ENCODE measurements at regions not wholly inside any gene's neighbourhood (a gene's known extent, or its start where the extent isn't known, plus 50 kb on each side); places are given as distances from the start of the nearest gene placed in this dataset.
"Not testable (repeated sequence)": the region's sequence is repeated elsewhere in the genome, so short reads cannot be mapped to it uniquely, and the experiment has no call there.

DNA sequence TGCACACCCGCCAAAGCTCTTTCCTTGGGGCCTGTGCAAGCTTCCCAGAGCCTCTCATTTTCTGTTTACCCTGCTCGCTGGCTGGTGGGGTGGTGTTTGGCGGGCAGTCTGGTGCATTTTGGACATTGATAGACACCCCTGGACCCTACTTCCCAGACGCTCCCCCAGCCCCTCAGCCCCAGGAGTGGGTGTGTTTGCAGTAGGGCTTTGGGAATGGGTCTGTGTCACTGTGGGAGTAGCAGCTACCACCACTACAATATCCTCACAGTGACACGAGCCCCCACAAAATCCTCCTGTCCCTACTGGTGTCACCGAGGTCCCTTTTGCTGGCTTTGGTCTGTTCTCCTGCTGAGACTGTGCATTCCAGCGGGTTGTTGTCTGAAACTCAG, 371.3 kb downstream of the TMEM121 start:
- no peaks in the 10 kb centered on the region for H3K27me3 ChIP-seq (ENCODE audit: control insufficient read depth in 1 of 2, insufficient read depth in 2 of 2, low read length in 1 of 2)
- ATAC-seq (ENCODE audit: low FRiP score) (no peak), DNase-seq (peak in 1 of 2 donors; percentile 26)
- no peaks in the 10 kb centered on the region for H3K9me3 ChIP-seq (ENCODE audit: control insufficient read depth, low read length)
- H3K4me3 ChIP-seq (ENCODE audit: low read length in 2 of 2): no peak overlapping the region
- 72 to 74% methylated on average over 7 of the region's 7 CpGs for WGBS, 2 donors
- intact Hi-C loops (cut with DNase I): no loop called here
- H3K36me3 ChIP-seq (ENCODE audit: control insufficient read depth in 1 of 2, insufficient read depth in 2 of 2, low read length in 1 of 2): no peaks in the 10 kb centered on the region
- H3K27ac ChIP-seq (ENCODE audit: low read depth in 1 of 2, low read length in 2 of 2): no peak overlapping the region
- no peaks in the 10 kb centered on the region for H3K4me1 ChIP-seq (ENCODE audit: control insufficient read depth in 1 of 2, insufficient read depth in 2 of 2, low read length in 2 of 2)

- H3K9me3 ChIP-seq (ENCODE audit: control insufficient read depth, low read length): no peaks in the 10 kb centered on the region
- no peak overlapping the region for H3K4me3 ChIP-seq (ENCODE audit: low read length in 2 of 2)
- no peaks in the 10 kb centered on the region for H3K36me3 ChIP-seq (ENCODE audit: control insufficient read depth in 1 of 2, insufficient read depth in 2 of 2, low read length in 1 of 2)
- ATAC-seq (ENCODE audit: low FRiP score): no peak
- 86 to 87% methylated on average over 11 of the region's 11 CpGs for WGBS, 2 donors
- H3K27ac ChIP-seq (ENCODE audit: low read depth in 1 of 2, low read length in 2 of 2): no peak overlapping the region
- peak; percentile 15 to 33 for DNase-seq
- intact Hi-C loops (cut with DNase I): no loop called here
- H3K4me1 ChIP-seq (ENCODE audit: control insufficient read depth in 1 of 2, insufficient read depth in 2 of 2, low read length in 2 of 2): no peaks in the 10 kb centered on the region
- no peaks in the 10 kb centered on the region for H3K27me3 ChIP-seq (ENCODE audit: control insufficient read depth in 1 of 2, insufficient read depth in 2 of 2, low read length in 1 of 2)
Measured at GRCh38 chr14:105898482-105899010, 372.2 kb downstream of the TMEM121 start.

DNA sequence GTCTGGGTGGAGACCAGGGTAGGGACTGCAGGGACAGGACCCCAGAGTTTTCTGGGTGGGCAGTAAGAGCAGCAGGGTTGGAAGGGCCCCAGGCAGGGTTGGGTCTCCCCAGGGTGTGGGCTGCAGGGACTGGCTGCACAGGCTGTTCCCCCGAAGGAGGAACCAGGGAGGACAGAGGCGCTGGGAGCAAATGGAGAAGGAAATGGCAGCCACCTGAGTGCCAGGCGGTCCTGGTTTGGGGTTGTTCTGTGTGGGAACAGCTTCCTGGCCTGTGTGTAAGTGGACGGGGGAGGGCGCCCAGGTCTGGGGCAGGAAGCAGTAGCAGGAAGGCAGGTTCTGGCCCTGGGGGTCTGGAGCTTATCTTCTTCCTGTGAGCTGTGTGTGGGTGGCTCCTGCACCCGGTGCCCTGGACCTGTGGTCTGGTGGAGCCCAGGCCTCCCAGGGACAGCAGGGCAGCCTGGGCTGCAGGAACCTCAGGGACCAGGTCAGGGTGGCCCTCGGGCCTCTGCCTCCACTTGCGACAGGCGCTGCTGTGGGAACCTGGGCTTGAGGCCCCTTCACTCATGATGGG, 372.8 kb downstream of the TMEM121 start:
- Histone ChIP-seq H3K36me3 (ENCODE audit: control insufficient read depth in 1 of 2, insufficient read depth in 2 of 2, low read length in 1 of 2) (no peaks in the 10 kb centered on the region), H3K27ac (ENCODE audit: low read depth in 1 of 2, low read length in 2 of 2) (no peak overlapping the region), H3K4me3 (ENCODE audit: low read length in 2 of 2) (no peak overlapping the region), H3K4me1 (ENCODE audit: control insufficient read depth in 1 of 2, insufficient read depth in 2 of 2, low read length in 2 of 2) (no peaks in the 10 kb centered on the region), H3K9me3 (ENCODE audit: control insufficient read depth, low read length) (no peaks in the 10 kb centered on the region), H3K27me3 (ENCODE audit: control insufficient read depth in 1 of 2, insufficient read depth in 2 of 2, low read length in 1 of 2) (no peaks in the 10 kb centered on the region)
- intact Hi-C loops (cut with DNase I): no loop called here
- WGBS, 2 donors: 84 to 86% methylated on average over 9 of the region's 9 CpGs
- ATAC-seq (ENCODE audit: low FRiP score) (no peak), DNase-seq (peak; percentile 25 to 54)

- ATAC-seq (ENCODE audit: low FRiP score): no peak
- intact Hi-C loops (cut with DNase I): no loop called here
- no peaks in the 10 kb centered on the region for H3K4me1 ChIP-seq (ENCODE audit: control insufficient read depth in 1 of 2, insufficient read depth in 2 of 2, low read length in 2 of 2)
- no peaks in the 10 kb centered on the region for H3K9me3 ChIP-seq (ENCODE audit: control insufficient read depth, low read length)
- H3K4me3 ChIP-seq (ENCODE audit: low read length in 2 of 2): no peak overlapping the region
- H3K27me3 ChIP-seq (ENCODE audit: control insufficient read depth in 1 of 2, insufficient read depth in 2 of 2, low read length in 1 of 2): no peaks in the 10 kb centered on the region
- WGBS, 2 donors: 86% methylated on average over 11 of the region's 11 CpGs
- H3K36me3 ChIP-seq (ENCODE audit: control insufficient read depth in 1 of 2, insufficient read depth in 2 of 2, low read length in 1 of 2): no peaks in the 10 kb centered on the region
- H3K27ac ChIP-seq (ENCODE audit: low read depth in 1 of 2, low read length in 2 of 2): no peak overlapping the region
- DNase-seq: peak in 1 of 2 donors; percentile 31
Measured at GRCh38 chr14:105899657-105900397, 373.4 kb downstream of the TMEM121 start.

- no peak overlapping the region for H3K27ac ChIP-seq (ENCODE audit: low read depth in 1 of 2, low read length in 2 of 2)
- H3K36me3 ChIP-seq (ENCODE audit: control insufficient read depth in 1 of 2, insufficient read depth in 2 of 2, low read length in 1 of 2): no peaks in the 10 kb centered on the region
- H3K4me1 ChIP-seq (ENCODE audit: control insufficient read depth in 1 of 2, insufficient read depth in 2 of 2, low read length in 2 of 2): no peaks in the 10 kb centered on the region
- DNase-seq: peak in 1 of 2 donors; percentile 36
- no peaks in the 10 kb centered on the region for H3K27me3 ChIP-seq (ENCODE audit: control insufficient read depth in 1 of 2, insufficient read depth in 2 of 2, low read length in 1 of 2)
- no peak overlapping the region for H3K4me3 ChIP-seq (ENCODE audit: low read length in 2 of 2)
- intact Hi-C loops (cut with DNase I): no loop called here
- no peaks in the 10 kb centered on the region for H3K9me3 ChIP-seq (ENCODE audit: control insufficient read depth, low read length)
- ATAC-seq (ENCODE audit: low FRiP score): no peak
- WGBS, 2 donors: 85 to 86% methylated on average over 30 of the region's 30 CpGs
Measured at GRCh38 chr14:105900398-105901160, 374.2 kb downstream of the TMEM121 start.

- no peak overlapping the region for H3K27ac ChIP-seq (ENCODE audit: low read depth in 1 of 2, low read length in 2 of 2)
- H3K9me3 ChIP-seq (ENCODE audit: control insufficient read depth, low read length): no peaks in the 10 kb centered on the region
- H3K4me3 ChIP-seq (ENCODE audit: low read length in 2 of 2): no peak overlapping the region
- no peaks in the 10 kb centered on the region for H3K36me3 ChIP-seq (ENCODE audit: control insufficient read depth in 1 of 2, insufficient read depth in 2 of 2, low read length in 1 of 2)
- no peaks in the 10 kb centered on the region for H3K27me3 ChIP-seq (ENCODE audit: control insufficient read depth in 1 of 2, insufficient read depth in 2 of 2, low read length in 1 of 2)
- 80 to 84% methylated on average over 10 of the region's 10 CpGs for WGBS, 2 donors
- no peaks in the 10 kb centered on the region for H3K4me1 ChIP-seq (ENCODE audit: control insufficient read depth in 1 of 2, insufficient read depth in 2 of 2, low read length in 2 of 2)
- DNase-seq: no peak
- intact Hi-C loops (cut with DNase I): no loop called here
- no peak for ATAC-seq (ENCODE audit: low FRiP score)
Measured at GRCh38 chr14:105901226-105901625, 374.8 kb downstream of the TMEM121 start.

- no peak for ATAC-seq (ENCODE audit: low FRiP score)
- 81 to 84% methylated on average over 15 of the region's 15 CpGs for WGBS, 2 donors
- no peaks in the 10 kb centered on the region for H3K9me3 ChIP-seq (ENCODE audit: control insufficient read depth, low read length)
Measured at GRCh38 chr14:105902131-105902898, 375.9 kb downstream of the TMEM121 start.

GRCh38 chr14:105902899-105903165, 376.4 kb downstream of the TMEM121 start:
- WGBS, 2 donors: 79 to 86% methylated on average over 7 to 9 of the region's 9 CpGs
- ATAC-seq (ENCODE audit: low FRiP score); H3K36me3 ChIP-seq (ENCODE audit: control insufficient read depth in 1 of 2, insufficient read depth in 2 of 2, low read length in 1 of 2): not testable (repeated sequence)

More at GRCh38 chr14:105902131-105902898, 375.9 kb downstream of the TMEM121 start:
- Histone ChIP-seq H3K27me3 (ENCODE audit: control insufficient read depth in 1 of 2, insufficient read depth in 2 of 2, low read length in 1 of 2) (no peaks in the 10 kb centered on the region), H3K27ac (ENCODE audit: low read depth in 1 of 2, low read length in 2 of 2) (no peak overlapping the region), H3K36me3 (ENCODE audit: control insufficient read depth in 1 of 2, insufficient read depth in 2 of 2, low read length in 1 of 2) (no peaks in the 10 kb centered on the region), H3K4me1 (ENCODE audit: control insufficient read depth in 1 of 2, insufficient read depth in 2 of 2, low read length in 2 of 2) (no peaks in the 10 kb centered on the region), H3K4me3 (ENCODE audit: low read length in 2 of 2) (no peak overlapping the region)
- intact Hi-C loops (cut with DNase I): no loop called here
- no peak for DNase-seq

More at GRCh38 chr14:105902899-105903165, 376.4 kb downstream of the TMEM121 start:
- H3K4me1 ChIP-seq (ENCODE audit: control insufficient read depth in 1 of 2, insufficient read depth in 2 of 2, low read length in 2 of 2); H3K4me3 ChIP-seq (ENCODE audit: low read length in 2 of 2); H3K9me3 ChIP-seq (ENCODE audit: control insufficient read depth, low read length); intact Hi-C loops (cut with DNase I); DNase-seq; H3K27ac ChIP-seq (ENCODE audit: low read depth in 1 of 2, low read length in 2 of 2); H3K27me3 ChIP-seq (ENCODE audit: control insufficient read depth in 1 of 2, insufficient read depth in 2 of 2, low read length in 1 of 2): not testable (repeated sequence)
